ENCODE measurements at regions not wholly inside any gene's neighbourhood (a gene's known extent, or its start where the extent isn't known, plus 50 kb on each side); places are given as distances from the start of the nearest gene placed in this dataset.
"Not testable (repeated sequence)": the region's sequence is repeated elsewhere in the genome, so short reads cannot be mapped to it uniquely, and the experiment has no call there.

DNA sequence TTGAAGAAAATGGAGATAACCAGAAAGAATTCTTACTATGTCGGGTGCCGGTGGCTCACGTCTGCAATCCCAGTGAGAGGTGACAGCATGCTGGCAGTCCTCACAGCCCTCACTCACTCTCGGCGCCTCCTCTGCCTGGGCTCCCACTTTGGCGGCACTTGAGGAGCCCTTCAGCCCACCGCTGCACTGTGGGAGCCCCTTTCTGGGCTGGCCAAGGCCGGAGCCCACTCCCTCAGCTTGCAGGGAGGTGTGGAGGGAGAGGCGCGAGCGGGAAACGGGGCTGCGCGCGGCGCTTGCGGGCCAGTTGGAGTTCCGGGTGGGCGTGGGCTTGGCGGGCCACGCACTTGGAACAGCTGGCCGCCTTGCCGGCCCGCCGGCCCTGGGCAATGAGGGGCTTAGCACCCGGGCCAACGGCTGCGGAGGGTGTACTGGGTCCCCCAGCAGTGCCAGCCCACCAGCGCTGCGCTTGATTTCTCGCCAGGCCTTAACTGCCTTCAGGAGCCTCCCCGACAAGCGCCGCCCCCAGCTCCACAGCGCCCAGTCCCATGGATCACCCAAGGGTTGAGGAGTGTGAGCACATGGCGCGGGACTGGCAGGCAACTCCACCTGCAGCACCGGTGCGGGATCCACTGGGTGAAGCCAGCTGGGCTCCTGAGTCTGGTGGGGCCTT lies 1672.5 kb upstream of the B3GALT2 start:
- not testable (repeated sequence) for H3K4me3 ChIP-seq (ENCODE audit: insufficient read depth, low read depth, low read length, poor library complexity, severe bottlenecking); H3K27me3 ChIP-seq (replicated peaks; ENCODE audit: control insufficient read depth, insufficient read depth, low read length, poor library complexity, severe bottlenecking); DNase-seq; H3K4me1 ChIP-seq (ENCODE audit: control insufficient read depth, insufficient read depth, low read length, poor library complexity, severe bottlenecking); H3K27ac ChIP-seq (ENCODE audit: insufficient read depth, low read length, poor library complexity, severe bottlenecking); H3K9me3 ChIP-seq (ENCODE audit: control insufficient read depth, low read length); H3K36me3 ChIP-seq (ENCODE audit: control insufficient read depth, insufficient read depth, low read length)

DNA sequence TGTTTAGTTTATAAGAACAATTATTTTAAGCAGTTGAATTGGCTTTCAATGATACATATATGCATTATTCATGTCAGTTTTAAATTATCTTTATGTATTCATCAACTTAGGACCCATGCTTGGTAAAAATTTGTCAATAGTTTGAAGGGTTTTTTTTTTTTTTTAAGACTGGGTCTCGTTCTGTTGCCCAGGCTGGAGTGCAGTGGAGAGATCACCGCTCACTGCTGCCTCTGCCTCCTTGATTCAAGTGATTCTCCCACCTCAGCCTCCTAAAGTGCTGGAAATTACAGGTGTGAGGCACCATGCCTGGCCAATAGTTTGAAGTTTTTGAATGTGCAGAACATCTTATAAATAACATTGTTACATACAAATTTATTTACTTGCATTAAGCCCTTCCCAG lies 1671.0 kb upstream of the B3GALT2 start:
- Histone ChIP-seq H3K36me3 (ENCODE audit: control insufficient read depth, insufficient read depth, low read length) (no peaks in the 10 kb centered on the region), H3K9me3 (ENCODE audit: control insufficient read depth, low read length) (no peaks in the 10 kb centered on the region), H3K27me3 (replicated peaks; ENCODE audit: control insufficient read depth, insufficient read depth, low read length, poor library complexity, severe bottlenecking) (no peaks in the 10 kb centered on the region), H3K4me3 (ENCODE audit: insufficient read depth, low read depth, low read length, poor library complexity, severe bottlenecking) (no peak overlapping the region), H3K4me1 (ENCODE audit: control insufficient read depth, insufficient read depth, low read length, poor library complexity, severe bottlenecking) (no peaks in the 10 kb centered on the region), H3K27ac (ENCODE audit: insufficient read depth, low read length, poor library complexity, severe bottlenecking) (no peak overlapping the region)
- no peak for DNase-seq

- Histone ChIP-seq H3K27me3 (replicated peaks; ENCODE audit: control insufficient read depth, insufficient read depth, low read length, poor library complexity, severe bottlenecking) (no peaks in the 10 kb centered on the region), H3K36me3 (ENCODE audit: control insufficient read depth, insufficient read depth, low read length) (no peaks in the 10 kb centered on the region), H3K4me1 (ENCODE audit: control insufficient read depth, insufficient read depth, low read length, poor library complexity, severe bottlenecking) (no peaks in the 10 kb centered on the region), H3K4me3 (ENCODE audit: insufficient read depth, low read depth, low read length, poor library complexity, severe bottlenecking) (no peak overlapping the region), H3K27ac (ENCODE audit: insufficient read depth, low read length, poor library complexity, severe bottlenecking) (no peak overlapping the region), H3K9me3 (ENCODE audit: control insufficient read depth, low read length) (no peaks in the 10 kb centered on the region)
- no peak for DNase-seq
Observed at GRCh38 chr1:194848846-194849245, 1662.4 kb upstream of the B3GALT2 start.

DNA sequence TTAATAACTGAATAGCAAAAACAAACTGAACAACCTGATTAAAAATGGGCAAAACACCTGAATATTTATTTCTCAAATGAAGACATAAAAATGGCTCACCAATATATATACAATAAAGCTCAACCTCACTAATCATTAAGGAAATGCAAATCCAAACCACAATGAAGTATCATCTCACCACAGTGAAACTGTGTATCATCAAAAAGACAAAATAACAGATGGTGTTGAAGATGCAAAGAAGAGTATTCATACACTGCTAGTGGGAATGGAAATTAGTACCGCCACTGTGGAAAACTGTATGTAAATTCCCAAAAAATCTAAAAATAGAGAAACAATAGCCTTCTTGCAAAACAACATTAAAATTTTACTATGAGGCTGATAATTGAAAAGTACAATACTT lies 1660.1 kb upstream of the B3GALT2 start:
- no peak overlapping the region for H3K4me3 ChIP-seq (ENCODE audit: insufficient read depth, low read depth, low read length, poor library complexity, severe bottlenecking)
- no peaks in the 10 kb centered on the region for H3K4me1 ChIP-seq (ENCODE audit: control insufficient read depth, insufficient read depth, low read length, poor library complexity, severe bottlenecking)
- no peaks in the 10 kb centered on the region for H3K9me3 ChIP-seq (ENCODE audit: control insufficient read depth, low read length)
- DNase-seq, result no peak
- H3K27me3 ChIP-seq (replicated peaks; ENCODE audit: control insufficient read depth, insufficient read depth, low read length, poor library complexity, severe bottlenecking), result no peaks in the 10 kb centered on the region
- no peak overlapping the region for H3K27ac ChIP-seq (ENCODE audit: insufficient read depth, low read length, poor library complexity, severe bottlenecking)
- no peaks in the 10 kb centered on the region for H3K36me3 ChIP-seq (ENCODE audit: control insufficient read depth, insufficient read depth, low read length)

DNA sequence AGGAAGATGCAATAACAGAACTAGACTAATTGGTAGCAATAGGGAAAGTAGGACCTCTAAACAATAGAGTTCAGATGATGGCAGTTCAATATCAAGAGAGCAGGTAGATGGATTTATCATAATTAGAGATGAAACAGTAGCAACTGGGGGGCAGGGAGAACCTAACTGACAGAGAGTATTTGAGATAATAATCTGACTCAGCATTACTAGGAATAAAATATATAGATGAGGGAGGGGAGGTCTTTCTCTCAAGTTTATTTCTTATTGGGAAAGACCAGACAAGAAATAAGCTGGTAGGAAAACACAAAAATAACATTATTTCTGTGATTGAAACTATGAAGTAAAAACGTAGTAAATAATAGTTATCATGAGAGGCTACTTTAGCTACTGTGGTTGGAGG lies 1656.7 kb upstream of the B3GALT2 start:
- Histone ChIP-seq H3K36me3 (ENCODE audit: control insufficient read depth, insufficient read depth, low read length) (no peaks in the 10 kb centered on the region), H3K27me3 (replicated peaks; ENCODE audit: control insufficient read depth, insufficient read depth, low read length, poor library complexity, severe bottlenecking) (no peaks in the 10 kb centered on the region), H3K9me3 (ENCODE audit: control insufficient read depth, low read length) (no peaks in the 10 kb centered on the region), H3K27ac (ENCODE audit: insufficient read depth, low read length, poor library complexity, severe bottlenecking) (no peak overlapping the region), H3K4me3 (ENCODE audit: insufficient read depth, low read depth, low read length, poor library complexity, severe bottlenecking) (no peak overlapping the region), H3K4me1 (ENCODE audit: control insufficient read depth, insufficient read depth, low read length, poor library complexity, severe bottlenecking) (no peaks in the 10 kb centered on the region)
- no peak for DNase-seq

GRCh38 chr1:194833111-194833510 lies 1646.7 kb upstream of the B3GALT2 start:
- no peak for DNase-seq
- H3K27ac ChIP-seq (ENCODE audit: insufficient read depth, low read length, poor library complexity, severe bottlenecking), result no peak overlapping the region
- H3K36me3 ChIP-seq (ENCODE audit: control insufficient read depth, insufficient read depth, low read length), result no peaks in the 10 kb centered on the region
- no peaks in the 10 kb centered on the region for H3K4me1 ChIP-seq (ENCODE audit: control insufficient read depth, insufficient read depth, low read length, poor library complexity, severe bottlenecking)
- no peaks in the 10 kb centered on the region for H3K27me3 ChIP-seq (replicated peaks; ENCODE audit: control insufficient read depth, insufficient read depth, low read length, poor library complexity, severe bottlenecking)
- no peak overlapping the region for H3K4me3 ChIP-seq (ENCODE audit: insufficient read depth, low read depth, low read length, poor library complexity, severe bottlenecking)
- no peaks in the 10 kb centered on the region for H3K9me3 ChIP-seq (ENCODE audit: control insufficient read depth, low read length)

DNA sequence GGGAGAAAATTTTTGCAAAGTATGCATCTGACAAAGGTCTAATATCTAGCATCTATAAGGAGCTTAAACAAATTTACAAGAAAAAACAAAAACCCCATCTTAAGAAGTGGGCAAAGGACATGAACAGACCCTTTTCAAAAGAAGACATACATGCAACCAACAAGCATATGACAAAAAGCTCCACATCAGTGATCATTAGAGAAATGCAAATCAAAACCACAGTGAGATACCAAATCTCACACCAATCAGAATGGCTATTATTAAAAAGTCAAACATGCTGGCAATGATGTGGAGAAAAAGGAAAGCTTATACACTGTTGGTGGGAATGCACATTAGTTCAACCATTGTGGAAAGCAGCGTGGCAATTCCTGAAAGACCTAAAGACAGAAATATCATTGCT lies 1645.2 kb upstream of the B3GALT2 start:
- DNase-seq; H3K4me3 ChIP-seq (ENCODE audit: insufficient read depth, low read depth, low read length, poor library complexity, severe bottlenecking); H3K36me3 ChIP-seq (ENCODE audit: control insufficient read depth, insufficient read depth, low read length); H3K27ac ChIP-seq (ENCODE audit: insufficient read depth, low read length, poor library complexity, severe bottlenecking); H3K4me1 ChIP-seq (ENCODE audit: control insufficient read depth, insufficient read depth, low read length, poor library complexity, severe bottlenecking); H3K27me3 ChIP-seq (replicated peaks; ENCODE audit: control insufficient read depth, insufficient read depth, low read length, poor library complexity, severe bottlenecking); H3K9me3 ChIP-seq (ENCODE audit: control insufficient read depth, low read length): not testable (repeated sequence)

- H3K4me3 ChIP-seq (ENCODE audit: insufficient read depth, low read depth, low read length, poor library complexity, severe bottlenecking), result no peak overlapping the region
- H3K4me1 ChIP-seq (ENCODE audit: control insufficient read depth, insufficient read depth, low read length, poor library complexity, severe bottlenecking), result no peaks in the 10 kb centered on the region
- no peaks in the 10 kb centered on the region for H3K27me3 ChIP-seq (replicated peaks; ENCODE audit: control insufficient read depth, insufficient read depth, low read length, poor library complexity, severe bottlenecking)
- H3K36me3 ChIP-seq (ENCODE audit: control insufficient read depth, insufficient read depth, low read length), result no peaks in the 10 kb centered on the region
- H3K9me3 ChIP-seq (ENCODE audit: control insufficient read depth, low read length), result no peaks in the 10 kb centered on the region
- H3K27ac ChIP-seq (ENCODE audit: insufficient read depth, low read length, poor library complexity, severe bottlenecking), result no peak overlapping the region
- no peak for DNase-seq
Observed at GRCh38 chr1:194830387-194830786, 1644.0 kb upstream of the B3GALT2 start.

DNA sequence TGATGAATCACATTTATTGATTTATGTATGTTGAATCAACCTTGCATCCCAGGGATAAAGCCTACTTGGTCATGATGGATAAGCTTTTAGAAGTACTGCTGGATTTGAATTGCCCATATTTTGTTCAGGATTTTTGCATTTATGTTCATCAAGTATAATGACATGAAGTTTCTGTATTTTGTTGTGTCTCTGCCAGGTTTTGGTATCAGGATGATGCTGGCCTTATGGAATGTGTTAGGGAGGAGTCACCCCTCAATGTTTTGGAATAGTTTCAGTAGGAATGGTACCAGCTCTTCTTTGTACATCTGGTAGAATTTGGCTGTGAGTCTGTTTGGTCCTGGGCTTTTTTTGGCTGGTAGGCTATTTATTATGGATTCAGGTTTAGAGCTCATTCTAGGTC lies 1643.1 kb upstream of the B3GALT2 start:
- DNase-seq, result no peak
- Histone ChIP-seq H3K4me1 (ENCODE audit: control insufficient read depth, insufficient read depth, low read length, poor library complexity, severe bottlenecking) (no peaks in the 10 kb centered on the region), H3K27me3 (replicated peaks; ENCODE audit: control insufficient read depth, insufficient read depth, low read length, poor library complexity, severe bottlenecking) (no peaks in the 10 kb centered on the region), H3K36me3 (ENCODE audit: control insufficient read depth, insufficient read depth, low read length) (no peaks in the 10 kb centered on the region), H3K4me3 (ENCODE audit: insufficient read depth, low read depth, low read length, poor library complexity, severe bottlenecking) (no peak overlapping the region), H3K9me3 (ENCODE audit: control insufficient read depth, low read length) (no peaks in the 10 kb centered on the region), H3K27ac (ENCODE audit: insufficient read depth, low read length, poor library complexity, severe bottlenecking) (no peak overlapping the region)

DNA sequence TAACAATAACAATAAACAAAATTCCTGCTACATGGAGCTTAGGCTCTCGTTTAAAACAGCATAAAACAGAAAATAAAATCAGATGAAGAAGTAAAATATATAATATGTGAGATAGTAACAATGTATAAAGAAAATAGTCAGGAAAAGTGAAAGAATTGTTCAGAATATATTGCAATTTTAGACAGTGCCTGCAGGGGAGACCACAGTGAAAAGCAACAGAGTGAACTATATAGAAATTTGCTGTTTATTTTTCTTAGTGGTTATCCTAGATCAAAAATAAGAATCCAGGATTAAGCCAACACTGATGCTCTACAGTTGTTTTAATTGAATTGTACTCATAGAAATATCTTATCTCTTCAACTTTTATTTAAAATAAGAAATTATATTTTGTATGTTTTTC lies 1639.0 kb upstream of the B3GALT2 start:
- no peak overlapping the region for H3K4me3 ChIP-seq (ENCODE audit: insufficient read depth, low read depth, low read length, poor library complexity, severe bottlenecking)
- DNase-seq, result no peak

More for the DNA sequence above, 1639.0 kb upstream of the B3GALT2 start:
- Histone ChIP-seq H3K36me3 (ENCODE audit: control insufficient read depth, insufficient read depth, low read length) (no peaks in the 10 kb centered on the region), H3K9me3 (ENCODE audit: control insufficient read depth, low read length) (no peaks in the 10 kb centered on the region), H3K27ac (ENCODE audit: insufficient read depth, low read length, poor library complexity, severe bottlenecking) (no peak overlapping the region), H3K27me3 (replicated peaks; ENCODE audit: control insufficient read depth, insufficient read depth, low read length, poor library complexity, severe bottlenecking) (no peaks in the 10 kb centered on the region), H3K4me1 (ENCODE audit: control insufficient read depth, insufficient read depth, low read length, poor library complexity, severe bottlenecking) (no peaks in the 10 kb centered on the region)
